Stimulated activated CD8-positive, alpha-beta memory T cell treated with anti-CD3 and anti-CD28 coated beads, Interleukin-15, amount 100 ng/mL, for 24 hours (primary cell): ENCODE measurements at regions not wholly inside any gene's neighbourhood (a gene's known extent, or its start where the extent isn't known, plus 50 kb on each side); places are given as distances from the start of the nearest gene placed in this dataset.
"Not testable (repeated sequence)": the region's sequence is repeated elsewhere in the genome, so short reads cannot be mapped to it uniquely, and the experiment has no call there.

Experiments
- DNase-seq: peaks from one replicate; pipeline ENCODE4 v3.0.0-alpha.2; 2020; ENCODE audit warnings: low read depth

DNA sequence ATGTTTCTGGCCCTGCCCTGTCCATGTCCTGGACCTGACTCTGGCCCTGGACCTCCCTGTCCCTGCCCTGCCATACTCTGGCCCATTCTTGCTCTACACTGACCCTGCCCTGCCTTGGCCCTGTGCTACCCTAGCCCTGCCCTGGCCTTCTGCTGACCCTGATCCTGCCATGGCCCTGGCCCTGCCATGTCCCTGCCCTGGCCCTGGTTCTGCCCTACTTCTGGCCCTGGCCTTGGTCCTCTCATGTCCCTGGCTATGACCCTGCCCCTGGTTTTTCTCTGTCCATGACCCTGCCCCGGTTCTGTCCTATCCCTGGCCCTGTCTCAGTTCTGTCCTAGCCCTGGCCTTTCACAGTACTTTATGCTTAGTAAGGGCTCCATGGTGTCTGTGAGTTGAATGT is 234.5 kb downstream of the GOLGA6L6 start:
- not testable (repeated sequence) for DNase-seq

DNA sequence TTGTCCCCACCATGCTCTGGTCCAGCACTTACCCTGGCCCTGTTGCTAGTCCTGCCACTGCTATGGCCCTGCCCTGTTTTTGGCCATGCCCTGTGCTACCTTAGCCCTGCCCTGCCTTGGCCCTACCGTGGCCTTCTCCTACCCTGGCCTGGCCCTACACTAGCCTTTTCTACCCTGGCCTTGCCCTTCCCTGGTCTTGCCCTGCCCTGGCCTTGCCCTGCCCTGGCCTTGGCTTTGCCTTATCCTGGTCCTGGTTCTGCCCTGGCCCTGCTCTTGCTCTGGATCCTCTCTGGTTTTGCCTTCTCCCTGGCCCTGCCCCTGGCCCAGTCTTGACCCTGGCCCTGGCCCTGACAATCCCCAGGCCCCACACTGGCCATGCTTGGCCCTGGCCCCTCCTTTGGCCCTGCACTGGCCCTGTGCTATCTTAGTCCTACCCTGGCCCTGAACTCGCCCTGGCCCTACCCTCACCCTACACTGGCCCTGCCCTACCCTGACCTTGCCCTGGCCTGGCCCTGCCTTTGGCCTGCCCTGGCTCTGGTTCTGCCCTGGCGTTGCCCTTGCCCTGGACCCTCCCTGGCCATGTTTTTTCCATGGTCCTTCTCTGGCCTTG is 235.0 kb downstream of the GOLGA6L6 start:
- not testable (repeated sequence) for DNase-seq

DNA sequence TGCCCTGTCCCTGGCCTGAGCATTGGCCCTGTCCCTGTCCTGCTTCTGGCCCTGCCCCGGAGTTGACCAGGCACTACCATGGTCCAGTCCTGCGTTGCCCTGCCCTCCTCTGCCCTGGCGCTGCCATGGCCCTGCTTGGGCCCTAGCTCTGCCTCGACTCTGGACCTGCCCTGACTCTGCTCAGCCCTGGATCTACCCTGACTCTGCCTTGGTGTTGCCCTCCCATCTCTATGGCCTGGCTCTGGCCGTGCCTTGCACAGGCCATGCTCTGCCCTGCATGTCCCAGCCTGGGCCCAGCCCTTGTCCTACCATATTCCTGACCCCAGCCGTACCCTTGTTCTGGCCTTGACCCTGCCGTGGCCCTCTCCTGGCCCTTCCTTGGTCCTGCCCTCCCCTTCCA is 235.7 kb downstream of the GOLGA6L6 start:
- not testable (repeated sequence) for DNase-seq

DNA sequence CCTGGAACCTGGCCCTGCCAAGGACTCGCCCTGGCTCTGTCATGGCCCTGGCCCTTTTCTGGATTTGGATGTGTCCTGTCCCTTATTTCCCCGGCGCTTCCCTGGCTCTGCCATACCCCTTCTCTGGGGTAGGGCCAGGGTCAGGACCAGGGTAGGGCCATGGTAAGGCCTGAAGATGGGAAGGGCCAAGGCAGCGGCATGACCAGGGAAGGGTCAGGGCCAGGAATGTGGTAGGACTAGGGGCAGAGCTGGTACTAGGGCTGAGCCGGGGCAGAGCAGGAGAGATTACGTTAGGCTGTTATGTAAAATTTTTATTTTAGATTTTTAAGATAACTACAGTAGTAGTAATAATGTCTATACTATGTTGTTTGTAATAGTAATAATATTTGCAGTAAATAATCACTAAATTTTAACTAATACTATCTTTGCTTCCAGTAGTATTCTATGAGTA is 236.6 kb downstream of the GOLGA6L6 start:
- DNase-seq, result not testable (repeated sequence)

DNA sequence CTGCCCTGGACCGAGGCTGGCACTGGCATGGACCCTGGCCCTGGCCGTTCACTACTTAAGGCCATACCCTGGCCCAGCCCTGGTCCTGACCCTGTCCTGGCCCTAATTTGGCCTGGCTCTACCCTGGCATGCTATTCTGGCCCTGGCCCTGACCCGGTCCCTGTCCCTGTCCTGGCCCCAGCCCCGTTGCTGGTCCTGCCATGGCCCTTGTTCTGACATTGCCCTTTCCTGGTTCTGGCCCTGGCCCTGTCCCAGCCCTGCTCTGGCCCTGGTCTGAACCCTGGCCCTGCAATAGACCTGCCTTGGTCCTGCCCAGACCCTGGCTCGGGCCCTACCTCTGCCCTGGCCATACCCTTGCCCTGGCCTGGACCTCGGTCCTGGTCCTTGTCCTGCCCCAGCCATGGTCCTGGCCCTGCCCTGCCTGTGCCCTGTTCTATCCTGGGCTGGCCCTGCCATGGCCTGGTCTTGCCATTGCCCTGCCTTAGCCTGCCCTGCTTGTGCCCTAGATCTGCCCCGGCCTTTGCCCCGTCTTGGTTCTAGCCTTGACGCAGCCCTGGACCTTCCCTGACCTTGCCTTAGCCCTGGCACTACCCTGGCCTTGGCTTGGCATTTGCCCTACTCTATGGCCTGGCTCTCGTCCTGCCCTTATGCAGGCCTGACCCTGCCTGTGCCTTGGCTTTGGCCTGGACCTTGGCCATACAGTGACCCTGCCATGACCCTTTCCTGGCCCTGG is 237.2 kb downstream of the GOLGA6L6 start:
- not testable (repeated sequence) for DNase-seq

DNA sequence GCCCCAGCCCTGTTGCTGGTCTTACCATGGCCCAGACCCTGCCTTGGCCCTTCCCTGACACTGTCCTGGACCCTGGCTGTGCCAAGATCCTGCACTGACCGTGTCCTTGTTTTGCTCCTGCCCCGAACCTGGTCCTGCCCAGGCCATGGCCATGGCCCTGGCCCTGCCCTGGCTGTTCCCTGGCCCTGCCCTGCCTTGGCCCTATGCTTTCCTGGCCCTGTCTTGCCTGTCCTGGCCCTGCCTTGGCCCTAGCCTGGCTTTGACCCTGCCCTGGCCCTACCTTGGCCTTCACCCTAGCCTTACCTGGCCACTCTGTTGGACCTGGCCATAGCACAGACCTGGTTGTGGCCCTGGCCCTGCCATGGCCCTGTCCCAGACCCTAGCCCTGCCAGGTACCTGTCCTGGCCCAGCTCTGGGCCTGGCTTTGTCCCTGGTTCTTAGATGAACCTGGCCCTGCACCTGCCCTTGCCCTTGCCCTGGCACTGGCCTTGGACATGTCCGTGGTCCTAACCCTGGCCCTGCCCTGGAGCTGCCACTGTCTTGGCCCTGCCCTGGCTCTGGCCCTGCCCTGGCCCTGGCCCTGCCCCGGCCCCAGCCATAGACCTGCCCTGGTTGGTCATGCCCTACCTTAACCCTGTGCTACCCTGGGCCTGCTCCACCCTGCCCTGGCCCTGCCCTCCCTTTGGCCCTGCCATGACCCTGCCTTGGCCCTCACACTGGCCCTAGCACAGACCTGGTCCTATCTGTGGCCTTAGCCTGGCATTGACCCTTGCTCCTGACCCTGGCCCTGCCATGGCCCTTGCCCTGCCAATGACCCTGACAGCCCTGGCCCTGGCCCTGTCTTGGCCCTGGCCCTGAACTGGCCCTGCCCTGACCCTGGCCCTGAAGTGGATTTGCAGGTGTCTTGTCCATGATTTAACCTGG is 238.1 kb downstream of the GOLGA6L6 start:
- DNase-seq, result not testable (repeated sequence)

DNA sequence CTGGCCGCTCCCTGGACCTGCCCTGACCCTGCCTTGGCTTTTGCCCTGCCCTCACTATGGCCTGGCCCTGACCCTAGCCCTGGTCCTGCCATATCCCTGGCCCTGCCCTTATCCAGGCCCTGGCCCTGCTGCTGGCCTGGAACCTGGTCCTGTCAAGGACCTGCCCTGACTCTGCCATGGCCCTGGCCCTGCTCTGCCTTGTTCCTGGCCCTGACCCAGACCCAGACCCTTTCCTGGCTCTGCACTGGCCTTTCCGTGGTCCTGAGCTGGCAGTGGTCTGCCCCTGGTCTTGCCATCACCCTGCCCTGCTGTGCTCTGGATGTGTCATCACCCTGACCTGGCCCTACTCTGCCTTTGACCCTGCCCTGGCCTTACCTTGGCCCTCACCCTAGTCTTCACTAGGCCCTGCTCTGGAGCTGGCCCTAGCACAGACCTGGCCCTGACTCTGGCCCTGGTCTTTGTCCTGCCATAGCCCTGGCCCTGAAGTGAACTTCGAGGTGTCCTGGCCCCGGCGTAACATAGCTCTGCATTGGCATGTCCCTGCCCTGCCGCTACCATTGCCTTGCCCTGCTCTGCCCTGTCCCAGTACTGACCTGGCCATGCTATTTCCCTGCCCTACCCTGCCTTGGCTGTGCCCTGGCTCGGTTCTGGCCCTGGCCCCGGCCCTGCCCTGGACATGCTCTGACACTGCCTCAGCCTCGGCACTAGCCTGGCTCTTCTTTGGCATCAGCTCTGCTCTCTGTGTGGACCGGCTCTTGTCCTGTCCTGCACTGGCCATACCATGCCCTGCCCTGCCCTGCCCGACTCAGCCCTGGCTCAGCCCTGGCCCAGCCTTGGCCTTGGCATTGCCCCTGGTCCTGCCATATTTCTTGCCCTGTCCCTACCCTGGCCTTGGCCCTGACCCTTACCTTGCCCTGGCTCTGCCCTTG is 239.2 kb downstream of the GOLGA6L6 start:
- DNase-seq, result not testable (repeated sequence)

DNA sequence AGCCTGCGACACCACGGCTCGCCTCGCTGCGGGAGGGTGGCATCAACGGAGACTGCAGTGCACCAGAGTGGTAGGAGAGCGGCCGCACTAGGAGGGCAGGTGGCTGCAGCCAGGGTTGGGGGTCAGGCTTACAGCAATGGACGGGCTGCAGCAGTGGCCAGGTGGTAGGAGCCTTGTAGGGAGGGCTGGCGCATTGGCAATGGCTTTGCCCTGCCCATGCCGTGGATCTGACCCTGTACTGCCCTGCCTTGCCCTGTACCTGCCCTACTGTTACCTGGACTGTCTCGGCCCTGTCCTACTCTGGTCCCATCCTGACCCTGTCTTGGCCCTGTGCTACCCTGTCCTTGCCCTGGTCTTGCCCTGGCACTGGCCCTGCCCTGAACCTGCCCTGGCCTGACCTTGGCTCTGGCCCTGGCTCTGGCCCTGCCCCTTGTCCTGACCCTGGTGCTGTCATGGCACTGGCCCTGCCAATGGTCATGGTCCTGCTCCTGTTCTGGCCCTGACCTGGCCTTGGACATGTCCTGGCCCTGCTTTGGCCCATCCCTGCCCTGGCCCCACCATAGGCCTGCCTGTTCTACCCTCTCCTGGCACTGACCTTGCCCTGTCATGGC is 240.0 kb downstream of the GOLGA6L6 start:
- DNase-seq, result not testable (repeated sequence)

DNA sequence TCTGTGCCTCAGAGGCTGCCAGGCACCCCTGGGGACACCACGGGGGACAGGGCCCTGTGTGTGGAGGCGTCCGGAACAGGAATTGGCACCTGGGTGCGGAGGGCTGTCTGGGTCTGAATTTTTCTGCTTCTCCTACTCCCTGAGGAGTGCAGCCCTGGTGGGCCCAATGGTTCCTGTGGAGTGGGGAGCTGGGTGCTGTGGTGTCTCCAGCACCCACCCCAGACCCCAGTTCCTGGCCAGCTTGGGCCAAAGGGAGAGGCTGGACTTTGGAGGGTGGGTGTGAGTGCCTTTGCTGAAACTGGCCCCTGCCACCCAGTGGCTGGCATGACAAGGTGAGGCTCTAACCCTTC is 240.6 kb downstream of the GOLGA6L6 start:
- not testable (repeated sequence) for DNase-seq

DNA sequence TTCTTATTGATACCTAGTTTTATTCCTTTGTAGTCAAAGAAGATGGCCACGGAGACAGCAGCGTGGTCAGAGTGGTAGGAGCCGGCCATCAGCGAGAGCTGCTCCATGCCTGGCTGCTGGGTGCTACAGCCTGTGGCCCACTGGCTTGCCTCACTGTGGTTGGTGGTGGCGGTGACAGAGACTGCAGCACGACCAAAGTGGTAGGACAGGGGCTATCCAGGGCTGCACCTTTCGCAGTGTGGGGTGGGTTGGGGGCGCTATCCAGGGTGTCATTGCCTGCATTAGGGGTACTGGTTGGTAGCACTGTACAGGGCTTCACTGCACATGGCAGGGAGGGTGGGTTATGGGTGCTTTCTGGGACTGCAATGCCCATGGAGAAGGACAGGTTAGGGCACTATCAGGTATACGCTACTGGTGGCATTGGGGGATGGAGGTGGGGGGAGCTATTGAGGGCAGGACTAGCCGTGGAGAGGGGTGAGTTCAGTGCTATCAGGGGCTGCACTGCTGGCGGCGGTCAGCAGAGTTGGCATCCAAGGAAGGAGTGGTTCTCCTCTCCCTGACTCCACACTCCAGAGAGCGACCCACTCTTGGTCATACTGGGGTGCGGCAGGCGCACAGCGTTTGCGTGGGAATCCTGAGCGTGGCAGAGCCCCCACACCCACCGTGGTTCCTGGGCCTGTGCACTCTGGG is 241.1 kb downstream of the GOLGA6L6 start:
- DNase-seq, result not testable (repeated sequence)

DNA sequence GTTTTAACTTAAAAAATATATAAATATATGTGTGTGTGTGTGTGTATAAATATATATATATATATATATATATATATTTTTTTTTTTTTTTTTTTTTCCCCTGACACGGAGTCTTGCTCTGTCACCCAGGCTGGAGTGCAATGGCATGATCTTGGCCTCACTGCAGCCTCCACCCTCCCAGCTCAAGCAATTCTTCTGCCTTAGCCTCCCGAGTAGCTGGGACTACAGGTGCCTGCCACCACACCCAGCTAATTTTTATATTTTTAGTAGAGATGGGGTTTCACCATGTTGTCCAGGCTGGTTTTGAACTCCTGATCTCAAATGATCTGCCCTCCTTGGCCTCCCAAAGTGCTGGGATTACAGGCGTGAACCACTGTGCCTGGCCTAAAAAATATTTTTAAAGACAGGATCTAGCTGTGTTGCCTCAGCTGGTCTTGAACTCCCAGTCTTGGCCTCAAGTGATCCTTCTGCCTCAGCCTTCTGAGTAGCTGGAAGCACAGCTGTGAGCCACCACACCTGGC is 243.9 kb downstream of the GOLGA6L6 start:
- DNase-seq, result not testable (repeated sequence)

DNA sequence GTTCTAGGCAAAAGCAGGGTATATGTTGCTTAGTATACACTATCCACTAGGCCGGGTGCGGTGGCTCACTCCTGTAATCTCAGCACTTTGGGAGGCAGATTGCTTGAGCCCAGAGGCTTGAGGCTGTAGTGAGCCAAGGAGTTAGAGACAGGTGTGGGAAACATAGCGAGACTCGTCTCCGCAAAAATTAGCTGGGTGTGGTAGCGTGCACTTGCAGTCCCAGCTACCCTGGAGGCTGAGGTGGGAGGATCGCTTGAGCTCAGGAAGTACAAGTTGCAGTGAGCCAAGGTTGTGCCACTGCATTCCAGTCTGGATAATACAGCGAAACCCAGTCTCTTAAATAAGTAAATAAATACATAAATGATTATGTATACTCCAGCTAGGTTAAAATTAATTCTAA is 245.3 kb downstream of the GOLGA6L6 start:
- not testable (repeated sequence) for DNase-seq

DNA sequence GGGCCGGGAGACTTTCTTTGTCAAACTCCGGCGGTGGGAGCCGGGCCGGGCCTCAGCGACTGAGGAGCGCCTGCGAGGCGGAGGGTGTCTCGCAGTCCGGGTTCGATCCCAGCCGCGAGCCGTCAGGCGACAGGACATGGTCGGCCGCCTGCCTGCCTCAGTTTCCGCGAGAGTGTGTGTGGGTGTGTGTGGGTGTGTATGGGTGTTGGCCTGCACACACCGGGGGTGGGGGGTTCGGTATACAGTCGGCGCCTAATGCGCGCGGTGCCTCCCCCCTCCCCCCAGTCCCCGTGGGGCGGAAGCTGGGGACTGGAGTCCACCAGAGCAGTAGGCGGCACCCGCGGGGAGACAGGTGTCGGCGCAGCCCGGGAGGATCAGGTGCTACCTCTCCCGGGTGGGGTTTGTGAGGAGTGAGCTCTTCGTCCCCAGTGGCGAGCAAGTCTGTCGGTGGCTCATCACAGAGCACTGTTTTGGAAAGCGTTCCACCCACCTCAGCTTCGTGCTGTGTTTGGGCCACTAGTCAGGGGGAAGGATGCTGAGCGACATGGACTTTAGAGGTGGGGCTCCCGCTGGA is 246.3 kb downstream of the GOLGA6L6 start:
- DNase-seq, result no peak

DNA sequence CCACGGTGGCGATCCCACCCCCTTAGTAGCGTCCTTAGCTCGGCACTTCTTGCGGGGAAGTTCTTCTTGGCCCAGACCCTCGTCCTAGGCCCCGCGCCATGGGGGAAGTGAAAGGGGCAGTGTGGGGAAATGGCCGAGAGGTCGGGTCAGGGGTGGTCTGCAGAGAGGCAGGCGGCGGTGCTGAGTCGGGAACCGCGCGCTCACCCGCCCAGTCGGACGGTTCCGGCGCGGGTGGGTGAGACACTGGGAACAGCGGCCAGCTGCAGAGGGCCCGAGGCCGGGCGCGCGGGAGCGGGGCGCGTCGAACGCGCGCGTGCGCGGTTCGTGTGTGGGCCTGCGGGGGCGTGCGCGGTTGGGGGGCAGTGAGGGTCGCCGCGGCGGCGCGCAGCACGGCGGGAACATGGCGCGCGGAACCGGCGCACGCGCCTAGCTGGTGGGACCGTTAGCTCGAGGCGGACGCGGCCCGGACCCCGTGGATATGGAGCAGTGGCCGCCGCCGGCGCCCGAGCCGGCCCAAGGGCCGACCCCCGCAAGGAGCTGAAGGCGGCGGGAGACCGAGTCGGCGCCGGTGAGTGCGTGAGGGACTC is 246.9 kb downstream of the GOLGA6L6 start:
- DNase-seq, result no peak

DNA sequence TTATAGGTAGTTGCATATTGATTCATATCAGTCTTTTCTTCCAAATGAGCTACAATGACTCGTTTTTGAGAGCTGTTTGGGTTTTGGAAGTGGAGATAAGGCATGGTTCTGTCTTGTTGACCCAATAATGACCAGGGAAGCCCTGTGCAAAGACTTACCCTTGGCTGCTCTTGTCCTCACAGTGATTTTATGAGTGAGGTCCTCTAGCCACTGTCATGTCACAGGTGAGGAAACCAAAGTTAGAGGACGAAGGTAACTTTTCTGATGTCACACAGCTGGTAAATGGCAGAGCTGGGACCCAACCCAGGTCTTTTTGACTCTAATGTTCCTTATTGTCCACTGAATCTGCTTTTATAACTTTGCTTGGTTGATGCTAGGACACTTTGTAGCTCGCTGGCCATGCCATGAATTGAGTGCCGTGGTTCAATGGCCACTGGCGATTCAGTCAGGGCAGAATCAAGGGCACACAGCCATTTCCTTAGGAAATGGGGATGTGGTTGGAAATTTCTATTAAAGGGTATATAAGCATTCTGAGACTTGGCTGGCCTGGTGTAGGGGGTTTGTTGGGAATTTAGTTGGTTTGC is 249.1 kb downstream of the GOLGA6L6 start:
- not testable (repeated sequence) for DNase-seq

DNA sequence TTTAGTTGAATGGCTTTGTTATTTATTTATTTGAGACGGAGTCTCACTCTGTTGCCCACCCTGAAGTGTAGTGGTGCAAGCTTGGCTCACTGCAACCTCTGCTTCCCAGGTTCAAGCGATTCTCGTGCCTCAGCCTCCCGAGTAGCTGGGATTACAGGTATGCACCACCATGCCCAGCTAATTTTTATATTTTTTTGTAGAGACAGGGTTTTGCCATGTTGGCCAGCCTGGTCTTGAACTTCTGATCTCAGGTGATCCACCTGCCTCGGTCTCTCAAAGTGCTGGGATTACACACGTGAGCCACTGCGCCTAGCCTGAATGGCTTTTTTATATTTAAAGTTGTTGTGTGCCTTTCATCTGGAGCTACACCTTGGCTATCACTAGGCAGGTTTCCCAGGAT is 250.0 kb downstream of the GOLGA6L6 start:
- DNase-seq, result not testable (repeated sequence)

DNA sequence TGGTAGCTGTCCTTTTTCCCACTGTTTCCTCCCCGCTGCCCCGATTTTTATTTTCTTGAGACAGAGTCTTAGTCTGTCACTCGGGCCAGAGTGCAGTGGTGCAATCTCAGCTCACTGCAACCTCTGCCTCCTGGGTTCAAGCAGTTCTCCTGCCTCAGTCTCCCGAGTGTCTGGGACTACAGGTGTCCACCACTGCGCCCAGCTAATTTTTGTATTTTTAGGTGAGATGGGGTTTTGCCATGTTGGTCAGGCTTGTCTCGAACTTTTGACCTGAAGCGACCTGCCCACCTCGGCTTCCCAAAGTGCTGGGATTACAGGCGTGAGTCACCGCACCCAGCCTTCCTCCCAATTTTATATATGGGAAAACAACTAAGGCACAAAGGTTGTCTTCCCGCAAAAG is 251.0 kb downstream of the GOLGA6L6 start:
- DNase-seq, result not testable (repeated sequence)

DNA sequence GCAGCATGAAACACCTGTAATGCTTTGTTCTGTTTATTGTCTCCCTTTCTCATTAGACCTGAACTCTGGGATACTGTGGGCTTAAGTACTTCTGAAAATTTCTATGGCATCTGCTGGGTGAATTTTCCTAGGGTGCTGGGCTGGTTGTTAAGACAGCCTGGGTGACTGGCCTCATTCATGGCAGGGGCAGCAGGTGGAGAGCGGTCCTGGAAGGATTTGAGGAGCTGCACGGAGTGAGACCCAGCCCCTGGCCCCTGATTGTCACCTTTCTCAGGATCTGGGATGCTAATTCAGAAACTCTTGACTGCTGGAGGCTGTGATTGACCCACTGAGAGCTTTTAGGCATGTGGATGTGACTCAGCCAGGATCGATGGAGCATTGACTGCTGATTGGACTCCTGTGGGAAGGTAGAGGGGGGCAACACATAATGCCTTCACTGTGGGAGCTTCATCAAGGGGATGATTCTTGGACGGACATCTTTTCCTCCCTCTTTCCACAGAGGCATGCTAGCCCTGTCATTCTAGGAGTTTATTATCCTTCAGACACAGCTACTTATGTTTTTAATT is 252.0 kb downstream of the GOLGA6L6 start:
- not testable (repeated sequence) for DNase-seq
